SH-SY5Y (cell line): ENCODE measurements at regions not wholly inside any gene's neighbourhood (a gene's known extent, or its start where the extent isn't known, plus 50 kb on each side); places are given as distances from the start of the nearest gene placed in this dataset.

ENCODE experiments used
- GATA2 ChIP-seq: IDR thresholded peaks from 2 replicates; pipeline ENCODE4 v1.6.1; 2011; ENCODE audit warnings: mild to moderate bottlenecking, low read depth, low read length
- GATA3 ChIP-seq: IDR thresholded peaks from 2 replicates; pipeline ENCODE4 v1.6.1; 2011; ENCODE audit warnings: low read depth, mild to moderate bottlenecking, low read length, moderate library complexity

DNA sequence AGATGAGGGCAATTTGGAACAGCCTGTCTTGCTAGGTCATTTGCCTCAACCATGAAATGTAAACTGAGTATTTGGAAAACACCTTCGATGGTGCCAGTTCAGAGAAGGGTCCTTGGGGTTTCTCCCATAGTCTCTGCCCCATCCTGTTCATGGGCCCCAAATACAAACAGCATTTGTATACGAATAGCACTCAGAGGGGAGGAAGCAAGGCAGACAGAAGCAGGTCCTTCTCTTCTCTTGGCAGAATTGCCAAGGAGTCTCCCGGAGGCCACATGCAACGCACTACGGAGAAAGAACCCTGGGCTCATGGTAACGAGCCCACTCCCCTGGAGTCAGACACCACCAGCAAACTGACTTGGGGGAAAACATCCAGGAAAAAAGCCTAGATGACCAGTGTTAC is 162.1 kb downstream of the RAB11FIP2 start:
- TF ChIP-seq GATA3, result no peak
- TF ChIP-seq GATA2, result no peak
